Stimulated activated naive CD8-positive, alpha-beta T cell treated with anti-CD3 and anti-CD28 coated beads, Interleukin-15, amount 100 ng/mL, for 72 hours (primary cell): ENCODE measurements at regions not wholly inside any gene's neighbourhood (a gene's known extent, or its start where the extent isn't known, plus 50 kb on each side); places are given as distances from the start of the nearest gene placed in this dataset.

Experiments
- ATAC-seq: fragments of 150-1000 bp; cut with Tn5 transposase; 2 replicates; pipeline ENCODE4 v1.10.0; 2021; ENCODE audit warnings: mild to moderate bottlenecking, moderate library complexity
- DNase-seq, 2 donors: peaks; one replicate each; pipeline ENCODE4 v3.0.0; 2021 to 2022
- H3K27ac Mint-ChIP-seq, 2 donors: one replicate each; pipeline ENCODE4 v1.8.0; 2022; ENCODE audit warnings: mild to moderate bottlenecking in 2 of 2, mixed read lengths in 2 of 2, moderate library complexity in 2 of 2
- H3K27me3 Mint-ChIP-seq: one replicate; pipeline ENCODE4 v1.8.0; 2022; ENCODE audit warnings: mixed read lengths
- H3K4me1 Mint-ChIP-seq: one replicate; pipeline ENCODE4 v1.8.0; 2022; ENCODE audit warnings: mild to moderate bottlenecking, mixed read lengths
- H3K4me3 Mint-ChIP-seq, 2 donors: one replicate each; pipeline ENCODE4 v1.8.0; 2022; ENCODE audit warnings: mild to moderate bottlenecking in 2 of 2, mixed read lengths in 2 of 2, moderate library complexity in 1 of 2
- H3K9me3 Mint-ChIP-seq, 2 donors: one replicate each; pipeline ENCODE4 v1.8.0; 2022; ENCODE audit warnings: mixed read lengths in 2 of 2

- DNase-seq (no peak), ATAC-seq (no peak)
- Mint-ChIP-seq H3K27me3 (no peaks in the 10 kb centered on the region), H3K4me1 (no peaks in the 10 kb centered on the region), H3K9me3 (no peaks in the 10 kb centered on the region), H3K27ac (no peak overlapping the region), H3K4me3 (no peak overlapping the region)
Observed at GRCh38 chr14:98498019-98498885, 773.7 kb downstream of the BCL11B start.

- no peaks in the 10 kb centered on the region for H3K4me1 Mint-ChIP-seq
- ATAC-seq (no peak), DNase-seq (no peak)
- no peaks in the 10 kb centered on the region for H3K27me3 Mint-ChIP-seq
- peaks cover 0 to 6% of the 10 kb centered on the region in 2 donors for H3K9me3 Mint-ChIP-seq
- H3K27ac Mint-ChIP-seq: no peak overlapping the region
- H3K4me3 Mint-ChIP-seq: no peak overlapping the region
Observed at GRCh38 chr14:98501335-98501734, 770.7 kb downstream of the BCL11B start.

GRCh38 chr14:98501836-98502235 is 770.2 kb downstream of the BCL11B start:
- no peak overlapping the region for H3K27ac Mint-ChIP-seq
- no peaks in the 10 kb centered on the region for H3K4me1 Mint-ChIP-seq
- ATAC-seq: no peak
- peaks cover 0 to 6% of the 10 kb centered on the region in 2 donors for H3K9me3 Mint-ChIP-seq
- H3K4me3 Mint-ChIP-seq: no peak overlapping the region
- H3K27me3 Mint-ChIP-seq: no peaks in the 10 kb centered on the region
- DNase-seq: no peak

GRCh38 chr14:98503086-98503815 is 768.7 kb downstream of the BCL11B start:
- H3K27me3 Mint-ChIP-seq: no peaks in the 10 kb centered on the region
- H3K4me3 Mint-ChIP-seq: no peak overlapping the region
- ATAC-seq: no peak
- DNase-seq: no peak
- H3K27ac Mint-ChIP-seq: no peak overlapping the region
- H3K9me3 Mint-ChIP-seq: peaks cover 4 to 6% of the 10 kb centered on the region in 2 donors
- H3K4me1 Mint-ChIP-seq: no peaks in the 10 kb centered on the region

DNA sequence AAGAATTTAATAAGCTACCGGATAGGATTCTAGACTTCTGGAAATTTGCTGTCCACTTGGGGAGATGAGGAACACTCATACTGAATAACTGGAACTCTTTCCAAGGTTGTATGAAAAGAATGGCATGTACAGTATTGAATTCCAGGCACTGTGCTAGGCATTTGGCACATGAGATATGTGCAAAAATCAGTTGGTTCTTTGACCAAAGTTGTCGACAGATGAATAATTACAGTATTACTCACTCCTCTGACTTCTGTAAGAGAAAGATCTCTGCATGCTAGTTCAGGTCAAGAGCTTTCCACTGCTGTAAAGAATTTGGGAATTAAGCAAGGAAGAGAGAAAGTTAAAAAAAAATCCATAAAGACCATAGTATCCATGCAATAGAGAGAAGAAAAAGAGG is 764.7 kb downstream of the BCL11B start:
- no peak for DNase-seq
- no peak for ATAC-seq
- Mint-ChIP-seq H3K27ac (no peak overlapping the region), H3K9me3 (peaks cover 4 to 13% of the 10 kb centered on the region in 2 donors), H3K27me3 (no peaks in the 10 kb centered on the region), H3K4me3 (no peak overlapping the region), H3K4me1 (peaks cover 22% of the 10 kb centered on the region)

DNA sequence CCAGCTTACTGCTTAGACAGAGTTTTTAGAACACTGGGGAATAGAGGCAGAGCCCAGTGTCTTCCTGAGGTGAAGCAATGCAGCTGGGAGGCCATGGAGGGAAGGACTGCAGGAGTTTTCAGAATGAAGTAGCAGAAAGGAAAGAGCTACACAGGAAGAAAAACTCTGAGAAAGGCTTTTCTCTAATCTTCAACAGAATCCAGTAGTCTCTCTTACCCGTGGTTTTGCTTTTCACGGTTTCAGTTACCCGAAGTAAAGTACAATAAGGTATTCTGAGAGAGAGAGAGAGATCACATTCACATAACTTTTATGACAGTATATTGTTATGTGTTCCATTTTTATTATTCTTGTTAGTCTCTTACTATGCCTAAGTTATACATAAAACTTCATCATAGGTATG is 761.6 kb downstream of the BCL11B start:
- H3K27me3 Mint-ChIP-seq: no peaks in the 10 kb centered on the region
- no peak overlapping the region for H3K4me3 Mint-ChIP-seq
- H3K27ac Mint-ChIP-seq: no peak overlapping the region
- no peak for DNase-seq
- no peak for ATAC-seq
- peaks cover 40% of the 10 kb centered on the region for H3K4me1 Mint-ChIP-seq
- peaks cover 4 to 7% of the 10 kb centered on the region in 2 donors for H3K9me3 Mint-ChIP-seq

- H3K4me1 Mint-ChIP-seq: peaks cover 40% of the 10 kb centered on the region
- ATAC-seq (no peak), DNase-seq (no peak)
- peak overlapping the region; percentile 48 to 75 for H3K27ac Mint-ChIP-seq
- H3K4me3 Mint-ChIP-seq: peak overlapping the region; percentile 18 to 44
- H3K9me3 Mint-ChIP-seq: peaks cover 0 to 6% of the 10 kb centered on the region in 2 donors
- no peaks in the 10 kb centered on the region for H3K27me3 Mint-ChIP-seq
Observed at GRCh38 chr14:98512501-98513251, 759.3 kb downstream of the BCL11B start.

- H3K4me3 Mint-ChIP-seq: no peak overlapping the region
- ATAC-seq (peak; percentile 41), DNase-seq (no peak)
- peaks cover 0 to 6% of the 10 kb centered on the region in 2 donors for H3K9me3 Mint-ChIP-seq
- H3K27me3 Mint-ChIP-seq: no peaks in the 10 kb centered on the region
- peaks cover 40% of the 10 kb centered on the region for H3K4me1 Mint-ChIP-seq
- peak overlapping the region in 1 of 2 donors; percentile 75 for H3K27ac Mint-ChIP-seq
Observed at GRCh38 chr14:98513558-98513957, 758.4 kb downstream of the BCL11B start.

DNA sequence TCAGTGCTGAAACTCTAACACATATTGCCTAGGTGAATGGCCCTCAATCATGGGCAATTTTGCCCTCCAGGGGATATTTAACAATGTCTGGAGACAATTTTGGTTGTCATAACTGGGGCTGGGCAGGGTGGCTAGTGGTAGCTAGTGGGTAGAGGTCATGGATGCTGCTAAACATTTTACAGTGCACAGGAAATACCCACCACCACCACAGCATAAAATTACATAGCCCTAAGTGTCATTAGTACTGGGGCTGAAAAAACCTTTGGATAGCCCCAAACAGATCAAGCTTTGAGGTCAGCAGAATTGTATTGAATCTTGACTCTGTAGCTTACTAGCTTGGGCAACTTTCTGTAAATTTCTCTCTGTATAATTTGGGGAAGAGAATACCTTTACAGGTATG is 758.0 kb downstream of the BCL11B start:
- no peak for DNase-seq
- H3K4me3 Mint-ChIP-seq: no peak overlapping the region
- H3K4me1 Mint-ChIP-seq: peaks cover 40% of the 10 kb centered on the region
- no peaks in the 10 kb centered on the region for H3K27me3 Mint-ChIP-seq
- H3K27ac Mint-ChIP-seq: no peak overlapping the region
- ATAC-seq: peak; percentile 86
- H3K9me3 Mint-ChIP-seq: peaks cover 0 to 6% of the 10 kb centered on the region in 2 donors

DNA sequence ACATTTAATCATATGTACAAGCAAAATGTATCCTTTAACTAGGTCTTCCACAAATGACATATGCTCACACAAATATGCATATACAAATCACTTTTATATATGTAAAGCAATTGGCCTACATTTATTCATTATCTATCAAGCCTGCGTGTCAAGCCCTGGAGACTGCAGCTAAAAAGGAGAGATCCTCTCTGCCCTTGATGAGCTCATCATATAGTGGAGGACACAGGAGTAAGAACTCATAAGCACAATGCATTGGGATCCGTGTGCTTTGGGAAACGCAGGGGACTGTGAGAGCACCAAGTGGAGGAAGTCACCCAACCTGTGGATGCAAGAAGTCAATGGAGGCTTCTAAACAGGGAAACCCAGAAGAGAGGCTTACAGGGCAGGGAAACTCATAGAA is 735.7 kb downstream of the BCL11B start:
- Mint-ChIP-seq H3K4me3 (no peak overlapping the region), H3K4me1 (peaks cover 8% of the 10 kb centered on the region), H3K9me3 (peaks cover 0 to 8% of the 10 kb centered on the region in 2 donors), H3K27ac (no peak overlapping the region), H3K27me3 (no peaks in the 10 kb centered on the region)
- ATAC-seq: no peak
- DNase-seq: no peak

DNA sequence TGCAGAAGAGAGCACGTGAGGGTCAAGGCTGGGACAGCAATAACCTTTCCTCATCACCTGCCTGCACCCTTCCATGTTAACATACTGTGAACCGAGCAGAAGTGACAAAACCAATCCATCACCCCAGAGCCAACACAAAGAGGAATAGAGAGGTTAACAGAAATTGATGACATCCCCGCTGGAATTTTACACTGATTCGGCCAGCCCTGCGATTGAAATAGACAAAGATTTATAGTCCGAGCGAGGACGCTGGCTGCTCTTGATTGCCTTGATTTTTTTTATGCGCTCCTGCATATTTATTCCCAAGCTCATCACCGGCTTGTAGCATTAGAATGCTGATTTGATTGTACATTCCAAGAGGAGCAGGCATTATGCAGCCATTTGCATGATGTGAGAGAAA is 729.7 kb downstream of the BCL11B start:
- no peak overlapping the region for H3K27ac Mint-ChIP-seq
- no peak for DNase-seq
- H3K4me3 Mint-ChIP-seq: no peak overlapping the region
- no peaks in the 10 kb centered on the region for H3K27me3 Mint-ChIP-seq
- H3K9me3 Mint-ChIP-seq: peaks cover 0 to 8% of the 10 kb centered on the region in 2 donors
- ATAC-seq: no peak
- no peaks in the 10 kb centered on the region for H3K4me1 Mint-ChIP-seq

DNA sequence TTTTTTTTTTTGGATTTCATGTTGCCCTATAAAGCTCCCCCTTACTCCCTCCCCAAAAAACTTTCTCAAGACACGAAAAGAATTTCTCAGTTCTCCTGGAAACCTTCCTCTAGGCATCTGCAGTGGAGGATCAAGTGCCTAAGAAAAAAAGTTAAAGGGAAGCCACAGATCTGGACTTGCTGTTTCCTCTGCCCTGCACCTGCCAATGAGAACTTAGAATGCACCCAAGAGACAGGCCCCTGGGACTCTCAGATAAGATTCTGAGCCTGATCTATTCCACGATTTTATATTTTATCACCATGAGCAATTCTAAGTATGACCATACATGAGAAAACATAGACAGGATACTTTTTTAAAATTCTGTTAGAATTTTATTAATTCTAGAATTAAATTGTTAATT is 728.9 kb downstream of the BCL11B start:
- DNase-seq (no peak), ATAC-seq (no peak)
- H3K4me1 Mint-ChIP-seq: peaks cover 5% of the 10 kb centered on the region
- no peak overlapping the region for H3K4me3 Mint-ChIP-seq
- no peaks in the 10 kb centered on the region for H3K27me3 Mint-ChIP-seq
- H3K9me3 Mint-ChIP-seq: peaks cover 3 to 12% of the 10 kb centered on the region in 2 donors
- H3K27ac Mint-ChIP-seq: no peak overlapping the region

DNA sequence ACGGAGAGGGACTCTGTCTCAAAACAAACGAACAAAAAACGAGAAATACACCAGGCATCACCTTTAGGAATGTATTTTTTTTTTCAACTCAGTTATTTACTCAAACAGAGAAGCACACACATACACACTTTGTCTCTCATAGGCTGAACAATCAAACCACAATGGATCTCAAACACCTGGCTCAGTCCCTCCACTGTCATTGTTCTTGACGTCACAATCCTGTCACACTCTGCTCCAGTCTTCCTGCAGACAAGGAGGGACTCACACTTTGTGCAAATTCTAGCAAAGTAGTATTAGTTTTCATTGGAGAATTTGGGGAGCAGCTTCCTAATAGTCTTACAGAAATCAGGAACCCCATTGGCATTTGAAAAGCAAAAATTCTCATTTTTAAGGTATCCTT is 727.8 kb downstream of the BCL11B start:
- Mint-ChIP-seq H3K4me3 (no peak overlapping the region), H3K27ac (no peak overlapping the region)

GRCh38 chr14:98545181-98545580 is 726.8 kb downstream of the BCL11B start:
- H3K4me1 Mint-ChIP-seq: peaks cover 16% of the 10 kb centered on the region

More for the DNA sequence above, 727.8 kb downstream of the BCL11B start:
- no peak for ATAC-seq
- Mint-ChIP-seq H3K9me3 (peaks cover 14 to 17% of the 10 kb centered on the region in 2 donors), H3K4me1 (peaks cover 16% of the 10 kb centered on the region), H3K27me3 (no peaks in the 10 kb centered on the region)
- DNase-seq: no peak

GRCh38 chr14:98548071-98548686 is 723.8 kb downstream of the BCL11B start:
- ATAC-seq (peak; percentile 92), DNase-seq (peak in 1 of 2 donors; percentile 53)
- H3K4me3 Mint-ChIP-seq: peak overlapping the region; percentile 48
- H3K4me1 Mint-ChIP-seq: peaks cover 16% of the 10 kb centered on the region
- H3K27me3 Mint-ChIP-seq: no peaks in the 10 kb centered on the region
- H3K9me3 Mint-ChIP-seq: peaks cover 16 to 21% of the 10 kb centered on the region in 2 donors
- peak overlapping the region; percentile 71 to 92 for H3K27ac Mint-ChIP-seq

More at GRCh38 chr14:98545181-98545580, 726.8 kb downstream of the BCL11B start:
- peaks cover 16 to 17% of the 10 kb centered on the region in 2 donors for H3K9me3 Mint-ChIP-seq
- no peak overlapping the region for H3K27ac Mint-ChIP-seq
- DNase-seq: no peak
- no peak for ATAC-seq
- H3K27me3 Mint-ChIP-seq: no peaks in the 10 kb centered on the region
- no peak overlapping the region for H3K4me3 Mint-ChIP-seq
